ENCODE measurements at regions not wholly inside any gene's neighbourhood (a gene's known extent, or its start where the extent isn't known, plus 50 kb on each side); places are given as distances from the start of the nearest gene placed in this dataset.

DNA sequence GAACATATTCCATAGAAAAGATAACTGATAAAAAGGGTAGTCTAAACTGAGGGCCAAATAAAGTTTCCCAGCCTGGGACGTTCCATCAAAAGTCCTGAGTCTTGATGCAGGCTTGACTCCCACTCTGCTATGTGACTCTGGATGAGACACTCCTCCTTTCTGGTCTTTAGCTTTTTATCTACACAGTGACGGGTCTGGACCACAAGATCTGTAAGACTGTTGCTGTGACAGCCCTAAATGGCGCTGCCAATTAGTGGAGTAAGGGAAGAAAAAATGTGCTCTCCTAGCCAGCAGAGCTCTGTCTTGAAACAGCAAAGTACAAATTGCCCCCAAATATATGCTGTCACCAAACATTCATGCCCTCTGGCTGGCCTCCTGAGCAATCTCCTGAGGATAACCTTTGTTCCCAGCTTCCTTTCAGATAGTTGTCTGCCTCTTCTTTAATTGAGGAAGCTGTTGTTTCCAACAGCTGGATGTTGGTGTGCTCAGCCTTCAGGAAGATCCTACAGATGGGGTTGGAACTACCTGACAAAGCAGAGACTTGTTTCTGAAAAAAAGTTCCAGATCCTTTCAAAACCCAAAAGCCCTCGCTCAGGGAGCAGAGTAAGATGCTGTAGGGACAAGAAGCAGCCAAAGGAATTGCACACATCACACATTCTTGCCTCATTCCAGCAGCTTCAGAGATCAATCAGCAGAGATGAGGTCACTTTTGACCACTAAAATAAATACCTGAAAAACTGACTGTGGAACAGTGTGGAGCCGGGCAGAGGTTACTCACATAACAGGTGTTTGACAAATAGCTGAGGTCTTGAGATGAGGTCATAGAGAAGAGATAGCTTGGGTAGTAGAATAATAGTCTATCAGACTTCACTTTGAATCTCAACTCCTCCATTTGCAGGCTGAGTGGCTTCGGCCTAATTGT lies 383.4 kb upstream of the FGF13 start:
- H3K79me2 ChIP-seq (ENCODE audit: low read depth) = no peaks in the 10 kb centered on the region
- no peaks in the 10 kb centered on the region for H4K20me1 ChIP-seq (ENCODE audit: low read depth)
- H3K4me2 ChIP-seq = no peak overlapping the region
- no peaks in the 10 kb centered on the region for H3F3A ChIP-seq (ENCODE audit: low read depth)
- no peaks in the 10 kb centered on the region for H3K36me3 ChIP-seq
- H3K9me3 ChIP-seq (ENCODE audit: low read depth) = peaks cover 5% of the 10 kb centered on the region
- H3K27me3 Mint-ChIP-seq (ENCODE audit: insufficient read depth, low read depth) = peaks cover 2% of the 10 kb centered on the region
- no peak overlapping the region for H3K27ac ChIP-seq
- no peak overlapping the region for H2AFZ ChIP-seq (replicated peaks)
- H3K9ac ChIP-seq = no peak overlapping the region
- no peak overlapping the region for H3K4me3 ChIP-seq
- no peaks in the 10 kb centered on the region for H3K4me1 Mint-ChIP-seq
- no peaks in the 10 kb centered on the region for H3K4me1 ChIP-seq
- no peaks in the 10 kb centered on the region for H3K36me3 Mint-ChIP-seq
- no peak overlapping the region for H3K27ac Mint-ChIP-seq
- H3K4me3 Mint-ChIP-seq = no peak overlapping the region
- H3K27me3 ChIP-seq = no peaks in the 10 kb centered on the region
- no peak for TF ChIP-seq EZH2phosphoT487 (IDR thresholded peaks at IDR 0.05)
- TF ChIP-seq, protein P1, sequence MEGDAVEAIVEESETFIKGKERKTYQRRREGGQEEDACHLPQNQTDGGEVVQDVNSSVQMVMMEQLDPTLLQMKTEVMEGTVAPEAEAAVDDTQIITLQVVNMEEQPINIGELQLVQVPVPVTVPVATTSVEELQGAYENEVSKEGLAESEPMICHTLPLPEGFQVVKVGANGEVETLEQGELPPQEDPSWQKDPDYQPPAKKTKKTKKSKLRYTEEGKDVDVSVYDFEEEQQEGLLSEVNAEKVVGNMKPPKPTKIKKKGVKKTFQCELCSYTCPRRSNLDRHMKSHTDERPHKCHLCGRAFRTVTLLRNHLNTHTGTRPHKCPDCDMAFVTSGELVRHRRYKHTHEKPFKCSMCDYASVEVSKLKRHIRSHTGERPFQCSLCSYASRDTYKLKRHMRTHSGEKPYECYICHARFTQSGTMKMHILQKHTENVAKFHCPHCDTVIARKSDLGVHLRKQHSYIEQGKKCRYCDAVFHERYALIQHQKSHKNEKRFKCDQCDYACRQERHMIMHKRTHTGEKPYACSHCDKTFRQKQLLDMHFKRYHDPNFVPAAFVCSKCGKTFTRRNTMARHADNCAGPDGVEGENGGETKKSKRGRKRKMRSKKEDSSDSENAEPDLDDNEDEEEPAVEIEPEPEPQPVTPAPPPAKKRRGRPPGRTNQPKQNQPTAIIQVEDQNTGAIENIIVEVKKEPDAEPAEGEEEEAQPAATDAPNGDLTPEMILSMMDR (IDR thresholded peaks at IDR 0.05) = no peak
- no peak for TF ChIP-seq EZH2 (IDR thresholded peaks at IDR 0.05)
- no peak for DNase-seq (ENCODE audit: low spot score)
- H3K9me3 Mint-ChIP-seq = no peaks in the 10 kb centered on the region

DNA sequence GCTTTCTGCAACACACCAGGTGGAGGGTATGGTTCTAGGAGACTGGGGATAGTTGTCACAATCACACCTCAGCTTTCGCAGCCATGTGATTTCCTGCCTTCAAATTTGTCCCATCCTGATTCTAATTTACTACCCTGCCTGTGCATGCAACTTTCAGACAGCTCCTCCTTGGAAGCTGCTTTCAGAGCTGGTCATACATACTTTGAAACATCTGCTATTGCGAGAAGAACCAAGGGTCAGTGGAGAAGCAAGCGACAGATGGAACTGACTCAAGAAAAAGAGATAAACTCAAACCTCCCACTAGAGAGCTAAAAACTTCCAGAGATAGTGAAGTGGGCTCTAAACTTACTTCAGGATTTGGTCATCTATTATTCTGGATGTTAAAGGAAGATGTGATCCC lies 381.7 kb upstream of the FGF13 start:
- H3K79me2 ChIP-seq (ENCODE audit: low read depth) = no peaks in the 10 kb centered on the region
- H3F3A ChIP-seq (ENCODE audit: low read depth) = no peaks in the 10 kb centered on the region
- H3K9me3 ChIP-seq (ENCODE audit: low read depth) = peaks cover 5% of the 10 kb centered on the region
- H3K36me3 ChIP-seq = no peaks in the 10 kb centered on the region
- H3K9ac ChIP-seq = no peak overlapping the region
- Mint-ChIP-seq H3K36me3 (no peaks in the 10 kb centered on the region), H3K27me3 (ENCODE audit: insufficient read depth, low read depth) (peaks cover 2% of the 10 kb centered on the region), H3K9me3 (no peaks in the 10 kb centered on the region), H3K4me1 (no peaks in the 10 kb centered on the region), H3K27ac (no peak overlapping the region), H3K4me3 (no peak overlapping the region)
- no peaks in the 10 kb centered on the region for H3K27me3 ChIP-seq
- H3K4me2 ChIP-seq = no peak overlapping the region
- DNase-seq (ENCODE audit: low spot score) = no peak
- no peaks in the 10 kb centered on the region for H3K4me1 ChIP-seq
- TF ChIP-seq EZH2 (IDR thresholded peaks at IDR 0.05) = no peak
- TF ChIP-seq EZH2phosphoT487 (IDR thresholded peaks at IDR 0.05) = no peak
- TF ChIP-seq, protein P1 (IDR thresholded peaks at IDR 0.05) = no peak
- H4K20me1 ChIP-seq (ENCODE audit: low read depth) = no peaks in the 10 kb centered on the region
- H3K4me3 ChIP-seq = no peak overlapping the region
- no peak overlapping the region for H2AFZ ChIP-seq (replicated peaks)
- H3K27ac ChIP-seq = no peak overlapping the region

DNA sequence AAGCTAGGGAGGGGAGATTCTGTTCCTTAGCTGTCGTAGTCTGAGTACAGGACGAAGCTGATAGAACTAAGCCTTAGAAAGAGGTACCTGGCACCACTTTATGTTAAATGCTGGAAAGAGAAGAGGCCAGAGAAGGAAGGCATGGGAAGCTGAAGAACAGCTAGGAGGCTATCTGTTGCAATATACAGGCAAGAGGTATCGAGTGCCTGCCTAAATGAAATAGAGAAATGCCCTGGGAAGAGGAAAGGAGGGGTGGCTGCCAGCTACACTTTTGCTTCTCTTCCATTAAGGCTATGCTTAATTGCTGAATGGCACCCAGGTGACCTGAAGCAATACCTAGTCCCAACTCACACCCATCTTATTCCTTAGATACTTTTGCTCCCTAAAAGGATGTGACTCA lies 380.4 kb upstream of the FGF13 start:
- Mint-ChIP-seq H3K4me3 (no peak overlapping the region), H3K36me3 (no peaks in the 10 kb centered on the region), H3K9me3 (no peaks in the 10 kb centered on the region), H3K27ac (no peak overlapping the region), H3K4me1 (no peaks in the 10 kb centered on the region), H3K27me3 (ENCODE audit: insufficient read depth, low read depth) (peaks cover 2% of the 10 kb centered on the region)
- H3K27ac ChIP-seq = no peak overlapping the region
- H3F3A ChIP-seq (ENCODE audit: low read depth) = no peaks in the 10 kb centered on the region
- H4K20me1 ChIP-seq (ENCODE audit: low read depth) = no peaks in the 10 kb centered on the region
- no peak overlapping the region for H3K4me3 ChIP-seq
- H3K4me1 ChIP-seq = no peaks in the 10 kb centered on the region
- H3K36me3 ChIP-seq = no peaks in the 10 kb centered on the region
- TF ChIP-seq EZH2phosphoT487 (IDR thresholded peaks at IDR 0.05) = no peak
- TF ChIP-seq, protein P1 (IDR thresholded peaks at IDR 0.05) = no peak
- no peak for TF ChIP-seq EZH2 (IDR thresholded peaks at IDR 0.05)
- no peaks in the 10 kb centered on the region for H3K9me3 ChIP-seq (ENCODE audit: low read depth)
- no peak overlapping the region for H3K4me2 ChIP-seq
- DNase-seq (ENCODE audit: low spot score) = no peak
- no peaks in the 10 kb centered on the region for H3K79me2 ChIP-seq (ENCODE audit: low read depth)
- H3K9ac ChIP-seq = no peak overlapping the region
- no peaks in the 10 kb centered on the region for H3K27me3 ChIP-seq
- no peak overlapping the region for H2AFZ ChIP-seq (replicated peaks)
